SHP77 treated with DMSO at 0.1 percent for 48 hours (cell line): ENCODE measurements at regions not wholly inside any gene's neighbourhood (a gene's known extent, or its start where the extent isn't known, plus 50 kb on each side); places are given as distances from the start of the nearest gene placed in this dataset.
A peak's percentile ranks its signal among the peaks of the same experiment; 100 is the strongest.

Experiments used
- DNase-seq: peaks from one replicate; lab custom pipeline; 2025; lab: John Stamatoyannopoulos, UW

DNA sequence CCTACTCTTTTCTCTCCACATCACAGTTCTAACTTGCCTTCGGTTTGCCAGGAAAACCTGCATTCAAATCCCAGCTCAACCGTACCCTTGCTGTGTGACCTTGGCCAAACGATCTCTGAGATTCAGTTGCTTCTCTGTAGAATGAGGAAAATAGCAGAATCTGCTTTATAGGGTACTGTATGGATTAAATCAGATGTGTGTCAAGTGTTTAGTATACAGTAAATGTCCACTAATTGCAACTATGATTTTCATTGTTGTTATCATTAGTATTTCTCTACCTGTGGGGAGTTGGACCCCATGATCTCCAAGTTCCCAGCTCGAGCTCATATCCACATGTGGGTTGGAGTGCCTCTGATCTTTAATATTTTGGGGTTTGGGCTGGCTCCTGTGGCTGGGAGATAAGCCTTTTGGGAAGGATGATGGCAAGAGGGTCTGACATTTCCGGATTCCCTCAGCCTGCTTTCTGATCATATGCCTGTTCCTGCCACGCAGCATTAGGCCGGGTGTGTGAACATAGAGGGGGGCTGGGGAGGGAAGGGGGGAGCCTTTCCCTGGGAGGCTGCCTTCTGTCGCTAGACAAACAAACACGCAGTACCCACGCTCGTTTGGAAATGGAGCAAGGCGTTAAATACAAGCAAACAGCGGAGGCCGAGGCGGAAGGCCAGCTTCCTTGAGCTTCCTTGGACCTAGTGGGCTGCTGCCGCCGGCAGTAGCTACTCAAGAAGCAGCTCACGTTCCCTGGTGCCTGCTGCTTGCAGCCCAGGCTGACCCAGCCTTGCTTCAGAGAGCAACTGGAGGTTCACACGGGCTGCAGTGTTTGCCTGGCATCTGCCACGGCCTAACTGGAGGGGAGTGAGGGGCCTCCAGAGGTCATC is 213.5 kb upstream of the LHX5 start:
- DNase-seq, result peak; percentile 35

DNA sequence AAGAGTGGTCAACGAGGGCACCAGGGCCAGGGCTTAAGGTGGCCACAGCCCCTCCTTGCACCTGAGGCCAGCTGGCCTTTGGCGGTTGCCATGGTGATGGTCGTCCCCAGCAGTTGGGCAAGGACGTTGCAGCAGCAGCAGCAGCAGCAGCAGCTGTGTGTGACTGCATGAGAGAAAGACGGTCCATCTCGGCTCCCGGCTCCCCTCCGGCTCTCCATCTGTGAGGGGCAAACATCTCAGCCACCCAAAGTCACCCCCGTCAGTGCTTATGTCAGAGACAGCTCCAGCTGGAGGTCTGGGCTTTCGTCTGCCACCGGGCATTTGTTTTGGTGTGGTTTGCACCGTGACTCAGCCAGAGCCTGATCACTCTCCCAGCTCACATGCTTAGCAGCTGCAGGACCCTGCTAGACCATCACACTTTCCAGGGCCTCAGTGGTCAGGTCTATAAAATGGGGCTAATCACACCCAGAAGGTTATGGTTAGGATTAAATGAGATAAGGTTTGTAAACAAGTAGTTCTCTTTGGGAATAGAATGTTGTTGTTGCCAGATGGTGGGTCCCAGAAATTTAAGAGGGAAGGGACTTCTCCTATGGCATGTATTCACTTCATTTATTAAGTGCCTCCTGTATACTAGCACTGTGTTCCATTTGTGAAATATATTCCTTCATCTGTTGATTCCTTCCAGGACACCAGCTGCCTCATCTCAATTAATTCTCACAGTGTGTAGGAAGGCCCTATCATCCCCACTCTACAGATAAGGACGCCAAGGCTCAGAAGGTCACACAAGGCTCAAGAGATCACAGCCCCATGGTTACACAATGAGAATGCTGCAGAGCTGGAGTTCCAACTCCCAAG is 212.6 kb upstream of the LHX5 start:
- DNase-seq, result peak; percentile 91

DNA sequence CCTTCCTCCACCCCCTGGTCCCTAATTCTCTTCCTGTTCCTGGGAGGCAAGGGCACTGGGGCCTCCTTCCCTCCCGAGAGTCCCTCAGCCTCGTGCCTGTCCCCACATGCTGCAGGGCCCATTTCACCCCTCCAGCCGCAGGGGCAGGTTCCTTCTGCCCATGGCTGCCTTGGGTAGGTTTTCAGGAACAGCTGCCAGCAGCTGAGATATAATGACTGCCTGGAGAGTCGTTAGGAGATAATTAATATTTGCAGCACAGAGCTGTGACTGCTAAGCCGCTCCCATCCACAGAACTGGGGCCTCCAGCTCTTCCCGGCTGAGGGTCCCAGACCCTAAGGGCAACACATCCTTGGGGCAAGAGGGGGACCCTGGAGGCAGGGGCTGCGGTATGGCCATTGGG is 211.9 kb upstream of the LHX5 start:
- DNase-seq, result no peak

DNA sequence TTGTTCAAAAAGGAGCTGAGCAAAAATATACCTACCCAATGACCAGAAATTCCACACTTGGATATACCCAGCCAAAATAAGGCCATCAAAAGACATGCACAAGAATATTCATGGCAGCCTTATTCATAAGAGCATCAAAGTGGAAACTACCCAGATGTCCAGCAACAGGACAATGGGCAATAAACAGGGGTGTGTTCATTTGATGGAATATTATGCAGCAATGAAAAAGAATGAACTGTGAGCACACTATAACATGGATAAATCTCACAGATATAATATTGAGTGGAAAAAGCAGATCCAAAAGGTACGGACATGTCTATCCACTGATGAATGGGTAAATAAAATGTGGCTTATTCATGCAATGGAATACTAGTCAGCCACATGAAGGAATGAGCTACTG is 209.2 kb upstream of the LHX5 start:
- DNase-seq, result no peak

DNA sequence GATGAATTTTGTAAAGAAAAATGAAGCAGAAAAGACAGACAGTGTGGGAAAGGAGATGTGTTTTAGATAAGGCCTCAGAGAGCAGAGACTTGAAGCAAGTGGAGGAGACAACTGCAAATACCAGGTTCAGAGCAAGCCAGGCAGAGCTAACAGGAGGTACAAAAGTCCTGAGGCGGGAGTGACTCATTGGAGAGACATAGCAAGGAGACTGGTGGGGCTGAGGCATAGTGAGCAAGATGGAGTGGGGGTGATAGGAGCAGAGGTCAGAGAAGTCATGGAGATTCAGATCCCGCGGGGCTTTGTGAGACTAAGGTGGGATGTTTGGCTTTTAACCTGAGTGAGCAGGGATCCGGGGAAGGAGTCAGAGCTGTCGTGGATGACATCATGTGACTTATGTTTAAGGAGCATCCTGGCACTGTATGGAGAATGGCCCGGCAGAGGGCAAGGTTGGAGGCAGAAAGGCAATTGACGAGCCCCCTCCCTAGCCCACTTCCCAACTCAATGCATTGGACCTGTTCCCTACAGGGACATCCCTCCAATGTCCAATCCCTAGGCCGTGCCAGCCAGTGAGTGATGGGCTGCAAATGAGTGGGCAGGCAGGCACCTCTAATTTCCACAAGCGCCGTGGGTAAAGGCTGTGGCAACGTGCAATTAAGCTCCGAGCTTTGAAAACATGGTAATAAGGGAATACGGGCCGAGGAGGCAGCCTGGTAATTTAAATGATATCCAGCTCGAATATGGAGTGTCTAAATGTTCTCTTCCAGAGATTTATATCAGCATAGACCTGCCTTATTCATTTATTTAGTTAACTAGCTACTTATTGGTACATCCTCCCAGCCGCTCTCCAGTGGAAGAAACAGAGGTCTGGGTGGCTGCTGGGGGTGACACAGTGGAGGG is 206.8 kb upstream of the LHX5 start:
- no peak for DNase-seq

DNA sequence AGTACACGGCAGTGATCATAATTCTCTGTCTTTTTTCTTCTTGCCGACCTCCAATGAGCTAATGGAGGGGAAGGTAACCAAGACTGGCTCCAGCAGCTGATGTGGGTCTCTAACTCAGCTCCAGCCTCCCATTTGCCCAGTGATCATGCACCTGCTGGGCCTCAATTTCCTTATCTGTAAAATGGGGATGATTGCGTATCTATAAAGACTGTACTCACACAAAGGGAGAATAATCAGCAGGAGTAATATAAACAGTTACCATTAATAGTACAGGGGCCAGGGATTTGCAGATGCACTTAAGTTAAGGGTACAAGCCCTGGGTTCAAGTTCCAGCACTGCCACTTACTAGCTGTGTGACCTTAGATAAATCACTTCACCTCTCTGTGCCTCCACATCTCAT is 204.9 kb upstream of the LHX5 start:
- no peak for DNase-seq

DNA sequence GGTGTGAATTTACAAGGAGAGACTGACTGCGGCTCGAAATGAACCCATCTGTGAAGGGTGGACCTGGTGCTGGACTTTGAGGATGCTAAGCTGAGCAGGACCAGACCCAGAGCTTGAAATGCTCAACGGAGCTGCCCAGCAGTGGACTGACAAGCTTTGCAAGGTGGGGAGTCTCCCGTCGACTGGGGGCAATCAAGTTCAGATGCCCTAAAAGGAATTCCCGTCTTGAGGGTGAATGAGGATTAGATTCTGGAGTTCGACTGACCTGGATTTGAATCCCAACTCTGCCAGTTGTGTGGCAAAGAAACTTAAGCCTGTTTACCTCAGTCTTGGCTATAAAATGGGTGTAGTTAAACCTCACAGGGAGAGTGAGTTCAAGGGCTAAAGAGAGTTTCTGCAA is 204.4 kb upstream of the LHX5 start:
- DNase-seq, result no peak

DNA sequence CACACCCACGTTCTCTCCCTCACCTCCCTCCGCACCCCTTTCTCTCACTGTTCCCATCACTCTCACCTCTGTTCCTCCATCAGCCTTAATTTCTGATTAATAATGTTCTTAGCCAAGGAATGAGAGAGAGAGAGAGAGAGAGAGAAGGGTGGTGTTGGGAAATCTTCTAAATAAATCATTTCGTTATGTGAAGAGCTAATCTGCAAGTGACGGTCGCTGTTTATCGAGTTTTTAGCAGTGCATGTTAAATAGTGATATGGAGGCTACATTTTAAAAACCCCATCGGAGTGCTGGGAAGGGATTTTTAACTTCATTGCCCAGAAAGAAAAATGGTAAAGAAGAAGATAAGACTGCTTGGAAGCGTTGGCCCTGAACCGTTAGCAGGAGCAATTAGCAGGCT is 203.3 kb upstream of the LHX5 start:
- DNase-seq, result no peak

DNA sequence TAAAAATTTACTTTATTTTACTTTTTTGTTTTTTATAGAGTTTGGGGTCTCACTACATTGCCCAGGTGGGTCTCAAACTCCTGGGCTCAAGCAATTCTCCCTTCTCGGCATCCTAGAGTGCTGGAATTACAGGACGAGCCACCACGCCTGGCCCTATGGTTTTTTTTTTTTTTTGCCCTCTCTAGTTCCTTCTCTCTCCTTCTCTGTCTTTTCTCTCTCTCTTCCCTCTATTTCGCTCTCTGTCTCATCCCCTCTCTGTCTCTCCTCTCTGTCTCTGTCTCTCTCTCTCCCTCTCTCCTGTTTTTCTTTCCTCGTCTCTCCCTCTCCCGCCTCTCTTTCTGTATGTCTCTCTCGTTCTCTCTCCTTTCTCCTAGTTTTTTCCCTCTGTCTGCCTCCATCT is 202.6 kb upstream of the LHX5 start:
- no peak for DNase-seq

DNA sequence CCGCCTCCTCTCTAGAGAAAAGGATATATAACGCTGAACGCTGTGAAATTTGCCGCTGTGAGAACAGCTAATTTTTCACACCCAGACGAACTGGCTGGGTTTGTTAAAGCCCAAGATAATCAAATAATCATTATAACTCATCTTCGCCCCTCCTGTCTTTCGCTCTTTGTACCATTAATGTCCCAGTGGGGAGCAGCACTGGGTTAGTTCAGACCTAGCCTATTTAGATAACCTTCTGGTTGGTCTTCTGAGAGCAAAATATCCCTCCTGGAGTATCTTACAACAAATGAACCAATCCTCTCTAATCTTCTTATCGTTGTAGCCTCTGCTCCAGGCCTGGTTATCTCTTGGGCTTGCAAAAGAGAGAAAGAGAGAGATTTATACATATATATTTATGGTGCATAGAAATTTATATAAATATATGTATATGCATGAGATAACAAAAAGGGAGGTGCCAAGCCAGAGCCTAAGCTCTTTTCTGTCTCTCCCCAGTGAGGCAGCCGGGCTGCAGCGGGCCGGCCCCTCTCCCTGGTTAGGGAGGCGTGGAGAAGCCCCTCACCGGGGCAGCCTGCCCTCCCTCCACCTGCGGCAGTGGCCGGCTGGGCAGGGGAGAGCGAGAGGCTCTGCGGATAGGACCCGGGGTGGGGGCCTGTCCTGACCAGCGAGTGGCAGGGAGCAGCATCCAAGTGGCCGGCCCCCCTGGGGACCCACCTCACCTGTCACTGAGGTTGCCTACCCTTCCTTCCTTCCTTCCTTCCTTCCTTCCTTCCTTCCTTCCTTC is 202.0 kb upstream of the LHX5 start:
- no peak for DNase-seq

DNA sequence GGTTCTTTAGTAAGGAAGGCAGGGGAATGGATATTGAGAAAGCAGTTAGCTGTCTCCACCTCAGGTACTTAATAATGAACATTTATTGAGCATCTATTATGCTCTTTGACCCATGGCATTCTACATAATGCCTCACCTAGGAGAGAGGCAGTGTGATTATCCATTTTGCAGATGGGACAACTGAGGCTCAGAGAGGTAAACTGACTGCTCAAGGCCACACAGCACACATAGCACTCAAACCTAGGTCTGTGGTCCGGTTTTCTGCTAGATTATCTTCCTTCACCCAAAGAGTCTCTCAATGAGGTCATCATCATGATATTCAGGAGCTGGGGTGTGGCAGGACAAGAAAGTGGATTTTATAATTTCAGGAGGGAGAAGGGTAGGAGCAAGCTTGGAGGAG is 199.1 kb upstream of the LHX5 start:
- no peak for DNase-seq

DNA sequence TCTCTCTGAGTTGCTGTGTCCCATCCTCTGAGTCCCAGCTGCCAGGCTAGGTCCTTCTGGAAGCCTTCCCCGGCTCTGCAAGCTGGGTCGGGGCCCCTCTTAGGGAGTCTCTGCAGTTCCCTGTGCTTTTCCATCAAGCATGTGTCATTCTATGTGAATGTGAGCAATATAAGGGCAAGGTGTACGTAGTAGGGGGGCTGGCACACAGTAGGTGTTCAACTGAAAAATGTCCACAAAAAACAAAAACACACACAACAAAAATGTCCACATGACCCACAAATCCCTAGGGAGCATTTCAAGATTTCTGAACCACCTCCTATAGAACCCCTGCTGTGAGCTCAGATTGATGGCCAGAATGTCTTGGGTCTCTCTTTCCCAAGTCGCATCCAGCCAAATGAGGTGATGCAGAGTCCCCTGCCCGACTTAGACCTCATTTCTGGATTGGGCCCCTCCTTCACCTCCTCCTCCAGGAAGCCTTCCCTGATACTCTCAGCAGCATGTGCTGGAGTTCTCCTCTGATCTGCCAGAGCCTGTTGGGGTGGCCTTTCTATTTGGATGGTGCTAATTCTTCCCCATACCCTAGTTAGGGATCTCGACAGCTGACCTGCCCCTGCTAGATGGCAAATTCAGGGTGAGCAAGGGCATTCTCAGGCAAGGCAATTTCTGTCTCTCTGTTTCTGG is 196.1 kb upstream of the LHX5 start:
- DNase-seq, result no peak

DNA sequence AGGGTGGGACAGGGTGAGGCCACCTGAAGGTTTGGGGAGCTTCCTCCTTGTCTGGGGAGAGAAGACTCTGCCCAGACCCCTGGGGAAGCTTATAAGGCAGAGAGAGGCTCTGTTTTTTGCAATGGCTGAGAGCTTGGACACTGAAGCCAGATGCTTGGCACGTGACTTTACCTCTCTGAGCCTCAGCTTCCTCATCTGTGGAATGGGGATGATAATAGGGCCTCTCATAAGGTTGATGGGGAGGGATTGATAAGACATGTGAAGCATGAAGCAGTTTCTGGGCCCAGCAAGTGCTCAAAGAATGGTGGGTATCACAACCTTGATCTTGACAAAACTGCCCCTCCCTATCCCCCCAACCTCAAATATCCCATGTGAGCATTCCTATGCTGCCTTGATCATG is 195.4 kb upstream of the LHX5 start:
- DNase-seq, result no peak

DNA sequence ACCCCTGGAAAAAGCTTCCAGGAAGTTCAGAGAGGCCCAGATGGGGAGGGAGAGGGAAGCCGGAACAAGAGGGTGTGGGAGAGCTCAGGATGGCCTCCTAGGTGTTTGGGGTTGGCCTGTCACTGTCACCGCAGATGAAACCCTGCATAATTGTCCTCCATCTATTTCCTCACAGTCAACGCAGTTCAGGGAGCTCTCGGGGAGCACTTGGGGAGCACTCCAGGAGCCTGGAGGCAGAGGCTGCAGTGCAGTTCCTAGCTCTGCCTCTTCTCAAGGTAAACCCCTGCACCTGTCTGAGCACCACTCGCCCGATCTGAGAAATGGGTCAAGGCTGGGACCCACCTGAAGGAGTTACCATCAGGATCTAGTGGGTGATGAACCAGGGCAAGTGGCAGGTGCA is 194.6 kb upstream of the LHX5 start:
- no peak for DNase-seq

DNA sequence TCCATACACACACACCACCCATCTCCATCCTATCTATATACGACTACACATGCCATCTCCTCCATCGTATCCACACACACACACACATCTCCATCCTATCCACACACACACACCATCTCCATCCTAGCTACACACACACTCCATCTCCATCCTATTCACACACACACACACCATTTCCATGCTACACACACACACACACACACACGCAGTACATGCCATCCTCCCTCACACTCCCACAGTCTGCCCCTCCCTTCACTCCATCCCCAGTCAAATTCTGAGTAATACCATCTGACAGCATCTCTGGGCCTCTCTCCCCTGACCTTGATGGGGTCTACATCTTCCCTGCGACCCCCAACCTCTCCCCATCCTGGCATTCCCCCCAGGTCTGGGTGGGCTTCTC is 193.8 kb upstream of the LHX5 start:
- no peak for DNase-seq

DNA sequence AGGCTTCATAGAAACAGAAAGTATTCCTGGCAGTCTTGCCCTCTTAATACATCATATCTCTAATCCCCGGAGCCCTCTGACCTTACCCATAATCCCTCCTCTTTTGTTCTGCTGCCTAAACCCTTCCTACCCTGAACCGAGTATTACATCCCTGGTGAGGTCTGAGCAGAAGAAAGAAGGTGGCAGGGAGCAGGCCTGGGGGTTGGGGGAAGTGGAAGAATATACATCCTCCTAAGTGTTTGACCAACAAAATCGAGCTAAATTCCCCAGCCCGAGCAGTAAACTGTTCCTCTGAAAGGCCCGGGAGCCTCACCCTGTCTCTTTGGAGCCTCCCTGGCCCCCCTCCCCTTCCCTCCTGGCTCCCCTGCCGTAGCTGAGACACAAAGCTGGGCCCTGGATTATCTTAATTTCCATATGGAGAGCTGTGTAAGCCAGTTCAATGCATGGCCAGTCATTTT is 192.6 kb upstream of the LHX5 start:
- DNase-seq, result no peak

DNA sequence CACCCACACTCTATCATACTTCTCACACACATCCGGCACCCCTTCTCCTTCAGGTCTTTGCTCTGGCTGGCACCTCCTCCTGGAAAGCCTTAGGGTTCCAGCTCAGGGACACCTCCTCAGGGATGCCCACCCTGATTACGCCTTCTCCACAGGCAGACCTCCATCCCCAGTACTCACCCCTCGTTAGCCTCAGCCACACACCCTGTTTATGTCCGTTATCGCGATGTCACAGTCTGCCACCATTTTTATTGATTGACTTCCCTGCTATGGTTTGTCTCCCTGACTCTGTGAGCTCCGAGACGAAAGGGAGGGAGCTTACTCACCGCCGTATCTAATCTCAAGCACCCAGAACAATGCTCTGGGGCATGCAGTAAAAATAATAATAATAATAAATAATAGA is 191.7 kb upstream of the LHX5 start:
- DNase-seq, result no peak

DNA sequence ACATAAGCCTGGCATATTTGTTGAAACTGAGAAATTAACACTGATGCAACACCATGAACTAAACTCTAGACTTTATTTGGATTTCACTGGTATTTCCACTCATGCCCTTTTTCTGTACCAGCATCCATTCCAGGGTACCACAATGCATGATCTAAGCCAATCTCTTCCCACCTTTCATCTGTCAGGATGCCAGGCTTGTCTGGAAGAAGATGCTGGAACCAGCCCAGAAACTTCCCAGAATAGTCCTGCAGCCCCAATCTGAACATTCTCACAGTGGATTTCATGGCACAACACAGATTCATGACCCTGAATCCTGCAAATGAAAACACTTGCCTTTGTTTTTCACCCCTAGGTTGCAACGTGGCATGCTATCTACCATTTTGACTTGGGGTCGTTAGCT is 189.3 kb upstream of the LHX5 start:
- DNase-seq, result no peak

DNA sequence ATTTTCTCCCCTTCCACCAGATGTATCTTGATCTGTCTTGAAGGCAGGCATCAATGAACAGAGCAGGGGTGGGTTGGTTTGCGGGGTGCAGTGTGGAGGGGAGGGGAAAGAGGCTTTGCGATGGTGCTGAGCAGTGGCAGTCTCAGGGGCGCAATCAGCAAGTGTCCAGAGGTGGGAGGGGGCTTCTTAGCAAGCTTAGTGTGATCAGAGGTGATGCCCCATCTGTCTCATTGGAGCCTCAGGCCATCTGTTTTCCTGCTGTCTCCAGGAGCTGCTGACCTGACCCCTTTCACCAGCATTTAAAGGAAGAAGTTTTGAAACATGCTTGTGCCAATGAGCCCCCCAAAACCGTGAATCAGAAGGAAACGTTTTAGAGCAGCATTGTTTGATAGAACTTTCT is 187.7 kb upstream of the LHX5 start:
- no peak for DNase-seq

DNA sequence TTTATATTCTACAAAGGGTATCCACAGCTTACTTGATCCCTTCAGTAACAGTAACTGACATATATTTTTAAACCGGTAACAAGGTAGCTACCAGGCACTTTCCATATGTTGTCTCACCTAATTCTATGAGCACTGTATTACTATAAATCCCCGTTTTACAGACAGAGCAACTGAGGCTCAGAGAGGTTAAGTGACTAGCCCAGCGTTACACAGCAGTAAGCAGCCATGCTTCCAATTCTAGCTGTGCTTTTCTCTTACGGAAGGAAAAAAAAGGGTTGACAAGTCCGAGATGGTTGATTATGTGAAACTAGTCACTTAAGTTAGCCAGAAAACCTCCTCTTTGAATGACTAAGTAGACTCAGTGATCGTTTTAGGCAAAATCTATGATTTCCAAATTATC is 187.3 kb upstream of the LHX5 start:
- DNase-seq, result no peak
